Natural killer cell (primary cell): ENCODE measurements at regions not wholly inside any gene's neighbourhood (a gene's known extent, or its start where the extent isn't known, plus 50 kb on each side); places are given as distances from the start of the nearest gene placed in this dataset.

Experiments used
- ATAC-seq, 3 donors: fragments of 150-1000 bp in 2 of 3; fragments of 200-7000 bp in 1 of 3; cut with Tn5 transposase; 1 replicate in 1 of 3; 2 replicates in 2 of 3; pipeline ENCODE4 v1.10.0; 2021; ENCODE audit warnings: mild to moderate bottlenecking in 2 of 3, moderate library complexity in 2 of 3
- DNase-seq, 2 donors: peaks; one replicate each; pipeline versions ENCODE4 v3.0.0 to v3.0.0-alpha.2; 2013 to 2021; ENCODE audit warnings: mixed read lengths in 1 of 2
- H3K27ac ChIP-seq: one replicate; pipeline ENCODE4 v1.5.1; 2013; ENCODE audit warnings: mild to moderate bottlenecking, low read length
- H3K27me3 ChIP-seq: one replicate; pipeline ENCODE4 v1.6.1; 2013; ENCODE audit warnings: low read length; ENCODE audit not compliant: control insufficient read depth, insufficient read depth
- H3K36me3 ChIP-seq: one replicate; pipeline ENCODE4 v1.6.1; 2013; ENCODE audit warnings: low read length; ENCODE audit not compliant: control insufficient read depth, insufficient read depth
- H3K4me1 ChIP-seq: one replicate; pipeline ENCODE4 v1.6.1; 2013; ENCODE audit warnings: low read length; ENCODE audit not compliant: control insufficient read depth, insufficient read depth
- H3K4me3 ChIP-seq: one replicate; pipeline ENCODE4 v1.5.1; 2013; ENCODE audit warnings: low read length
- H3K9me3 ChIP-seq: one replicate; pipeline ENCODE4 v1.6.1; 2013; ENCODE audit warnings: low read length; ENCODE audit not compliant: control insufficient read depth, insufficient read depth
- H3K27ac Mint-ChIP-seq, 2 donors: one replicate each; pipeline ENCODE4 v1.8.0; 2022; ENCODE audit warnings: mild to moderate bottlenecking in 2 of 2, mixed read lengths in 2 of 2, moderate library complexity in 1 of 2
- H3K27me3 Mint-ChIP-seq, 2 donors: one replicate each; pipeline ENCODE4 v1.8.0; 2022; ENCODE audit warnings: low read depth in 2 of 2, mixed read lengths in 2 of 2
- H3K36me3 Mint-ChIP-seq: one replicate; pipeline ENCODE4 v1.8.0; 2022; ENCODE audit warnings: mixed read lengths
- H3K4me1 Mint-ChIP-seq, 2 donors: one replicate each; pipeline ENCODE4 v1.8.0; 2022; ENCODE audit warnings: mixed read lengths in 2 of 2
- H3K4me3 Mint-ChIP-seq: one replicate; pipeline ENCODE4 v1.8.0; 2022; ENCODE audit warnings: mild to moderate bottlenecking, moderate library complexity, mixed read lengths
- H3K9me3 Mint-ChIP-seq, 2 donors: one replicate each; pipeline ENCODE4 v1.8.0; 2022; ENCODE audit warnings: mixed read lengths in 2 of 2
- WGBS: methylation state at CpG from one replicate; pipeline ENCODE4 v1.1.7; 2013; ENCODE audit warnings: missing lambda C conversion rate; ENCODE audit not compliant: insufficient coverage; 5-methylcytosine and 5-hydroxymethylcytosine counted together
- intact Hi-C: fragments of 100-400 bp; cut with micrococcal nuclease; formaldehyde crosslinking; loops from one replicate; pipeline ENCODE4 v1.14.2; 2022
- TF ChIP-seq, protein P1 (sequence below): fragments of 200-600 bp; IDR thresholded peaks from one replicate; pipeline ENCODE4 v1.8.0; 2022; ENCODE audit warnings: antibody characterized with exemption

DNA sequence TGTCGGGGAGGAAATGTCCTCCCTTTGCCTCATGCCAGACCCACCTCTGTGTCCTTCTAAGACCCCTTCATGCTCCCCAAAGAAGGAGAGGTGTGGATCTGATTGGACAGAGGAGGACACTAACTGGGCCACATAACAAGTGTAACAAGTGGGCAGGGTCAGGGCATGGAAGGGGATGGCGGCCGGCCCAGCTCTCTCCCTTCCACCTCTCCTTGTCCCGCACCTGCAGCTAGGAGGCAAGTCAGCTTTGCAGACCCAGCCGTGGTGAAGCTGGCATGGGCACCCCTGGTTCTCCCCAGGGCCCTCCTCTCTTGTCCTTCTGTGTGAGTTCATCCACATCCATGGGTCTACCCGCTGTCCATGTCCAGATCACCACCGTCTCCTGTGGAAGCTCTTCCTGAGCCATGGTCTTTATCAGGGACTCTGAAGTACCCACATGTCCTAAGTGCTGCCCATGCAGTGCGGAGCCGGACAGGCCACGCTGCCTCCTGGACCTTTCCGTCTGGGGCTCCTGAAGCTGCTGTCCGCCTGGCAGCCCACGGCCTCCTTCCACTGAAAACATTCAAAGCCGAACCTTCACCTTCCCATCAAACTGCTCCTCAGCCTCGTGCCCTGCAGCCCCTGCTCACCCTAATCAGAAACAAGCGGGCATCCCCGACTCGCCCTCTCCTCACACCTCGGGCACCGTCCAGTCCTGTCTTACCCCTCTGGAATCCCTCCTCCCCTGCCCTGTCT lies 460.5 kb downstream of the PTPRU start:
- Mint-ChIP-seq H3K9me3 (no peaks in the 10 kb centered on the region), H3K27ac (no peak overlapping the region), H3K36me3 (no peaks in the 10 kb centered on the region), H3K4me1 (no peaks in the 10 kb centered on the region), H3K4me3 (no peak overlapping the region), H3K27me3 (peaks cover 9 to 13% of the 10 kb centered on the region in 2 donors)
- intact Hi-C loops = no loop called here
- ATAC-seq (no peak), DNase-seq (no peak)
- 83% methylated on average over 19 of the region's 20 CpGs for WGBS
- TF ChIP-seq, protein P1, sequence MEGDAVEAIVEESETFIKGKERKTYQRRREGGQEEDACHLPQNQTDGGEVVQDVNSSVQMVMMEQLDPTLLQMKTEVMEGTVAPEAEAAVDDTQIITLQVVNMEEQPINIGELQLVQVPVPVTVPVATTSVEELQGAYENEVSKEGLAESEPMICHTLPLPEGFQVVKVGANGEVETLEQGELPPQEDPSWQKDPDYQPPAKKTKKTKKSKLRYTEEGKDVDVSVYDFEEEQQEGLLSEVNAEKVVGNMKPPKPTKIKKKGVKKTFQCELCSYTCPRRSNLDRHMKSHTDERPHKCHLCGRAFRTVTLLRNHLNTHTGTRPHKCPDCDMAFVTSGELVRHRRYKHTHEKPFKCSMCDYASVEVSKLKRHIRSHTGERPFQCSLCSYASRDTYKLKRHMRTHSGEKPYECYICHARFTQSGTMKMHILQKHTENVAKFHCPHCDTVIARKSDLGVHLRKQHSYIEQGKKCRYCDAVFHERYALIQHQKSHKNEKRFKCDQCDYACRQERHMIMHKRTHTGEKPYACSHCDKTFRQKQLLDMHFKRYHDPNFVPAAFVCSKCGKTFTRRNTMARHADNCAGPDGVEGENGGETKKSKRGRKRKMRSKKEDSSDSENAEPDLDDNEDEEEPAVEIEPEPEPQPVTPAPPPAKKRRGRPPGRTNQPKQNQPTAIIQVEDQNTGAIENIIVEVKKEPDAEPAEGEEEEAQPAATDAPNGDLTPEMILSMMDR = no peak
- no peaks in the 10 kb centered on the region for H3K4me1 ChIP-seq
- no peaks in the 10 kb centered on the region for H3K36me3 ChIP-seq
- H3K27ac ChIP-seq = no peak overlapping the region
- H3K9me3 ChIP-seq = no peaks in the 10 kb centered on the region
- H3K4me3 ChIP-seq = no peak overlapping the region
- H3K27me3 ChIP-seq = no peaks in the 10 kb centered on the region

DNA sequence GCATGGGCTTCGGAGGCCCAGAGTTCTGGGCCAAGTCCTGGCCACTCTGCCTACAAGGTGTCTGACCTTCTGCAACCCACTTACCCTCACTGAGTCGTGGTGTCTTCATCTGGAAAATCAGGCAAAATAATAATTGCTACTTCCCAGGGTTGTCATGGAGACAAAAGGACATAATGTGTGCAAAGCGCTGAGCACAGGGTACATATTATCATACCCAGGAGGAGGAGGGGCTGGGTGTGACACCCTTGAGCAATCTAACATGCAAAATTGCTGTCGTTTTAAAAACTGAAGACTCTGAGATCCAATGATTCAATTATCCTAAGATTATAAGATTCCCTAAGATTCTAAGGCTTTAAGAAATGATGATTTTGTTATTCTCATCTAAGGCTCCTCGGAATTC lies 459.5 kb downstream of the PTPRU start:
- H3K4me3 ChIP-seq = no peak overlapping the region
- no peaks in the 10 kb centered on the region for H3K36me3 ChIP-seq
- DNase-seq = no peak
- Mint-ChIP-seq H3K9me3 (no peaks in the 10 kb centered on the region), H3K4me1 (no peaks in the 10 kb centered on the region), H3K27ac (no peak overlapping the region), H3K4me3 (no peak overlapping the region), H3K27me3 (peaks cover 9 to 13% of the 10 kb centered on the region in 2 donors), H3K36me3 (no peaks in the 10 kb centered on the region)
- no peaks in the 10 kb centered on the region for H3K4me1 ChIP-seq
- ATAC-seq = no peak
- no peaks in the 10 kb centered on the region for H3K27me3 ChIP-seq
- WGBS = 73% methylated on average over 4 of the region's 5 CpGs
- H3K27ac ChIP-seq = no peak overlapping the region
- TF ChIP-seq, protein P1 = no peak
- intact Hi-C loops = no loop called here
- H3K9me3 ChIP-seq = no peaks in the 10 kb centered on the region

DNA sequence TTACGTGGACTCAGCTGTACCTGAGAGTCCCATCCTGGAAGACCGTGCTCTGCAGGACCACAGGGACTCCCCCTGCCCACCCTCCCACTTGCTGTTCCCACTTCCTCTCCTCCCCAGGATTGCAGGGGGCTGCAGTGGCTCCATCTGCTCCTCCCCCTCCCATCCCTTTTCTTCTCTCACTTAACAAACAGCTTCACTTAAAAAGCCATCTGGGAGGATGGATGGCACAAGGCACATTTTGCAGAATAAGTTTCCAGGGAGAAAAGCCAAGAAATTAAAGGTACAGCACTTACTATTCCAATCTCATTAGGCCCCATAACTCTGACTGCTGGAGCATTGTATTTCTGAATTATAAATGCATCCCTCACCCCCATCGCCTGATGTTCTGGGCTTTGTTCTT lies 458.7 kb downstream of the PTPRU start:
- TF ChIP-seq, protein P1 = no peak
- Mint-ChIP-seq H3K27ac (no peak overlapping the region), H3K4me3 (no peak overlapping the region), H3K27me3 (peaks cover 13 to 16% of the 10 kb centered on the region in 2 donors), H3K36me3 (no peaks in the 10 kb centered on the region), H3K9me3 (no peaks in the 10 kb centered on the region), H3K4me1 (no peaks in the 10 kb centered on the region)
- no peaks in the 10 kb centered on the region for H3K9me3 ChIP-seq
- no peaks in the 10 kb centered on the region for H3K36me3 ChIP-seq
- H3K27ac ChIP-seq = no peak overlapping the region
- DNase-seq (no peak), ATAC-seq (no peak)
- intact Hi-C loops = no loop called here
- H3K4me3 ChIP-seq = no peak overlapping the region
- whole genome bisulfite sequencing = 70% methylated on average over 3 of the region's 3 CpGs
- H3K27me3 ChIP-seq = no peaks in the 10 kb centered on the region
- no peaks in the 10 kb centered on the region for H3K4me1 ChIP-seq

DNA sequence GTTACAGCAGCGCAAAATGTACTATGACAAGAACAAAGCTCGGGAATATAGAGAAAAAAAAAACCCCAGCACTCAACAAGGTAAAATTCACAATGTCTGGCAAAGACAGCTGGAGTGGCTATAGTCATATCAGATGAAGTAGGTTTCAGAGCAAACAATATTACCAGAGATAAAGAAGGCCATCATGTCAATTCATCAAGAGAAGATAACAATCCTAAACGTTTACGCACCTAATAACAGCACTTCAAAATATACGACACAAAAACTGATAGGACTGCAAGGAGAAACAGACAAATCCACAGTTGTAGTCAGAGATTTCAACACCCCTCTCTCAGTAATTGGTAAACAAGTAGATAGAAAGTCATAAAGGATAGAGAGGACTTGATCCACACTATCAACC lies 455.2 kb downstream of the PTPRU start:
- Histone ChIP-seq H3K9me3 (no peaks in the 10 kb centered on the region), H3K4me3 (no peak overlapping the region), H3K36me3 (no peaks in the 10 kb centered on the region), H3K4me1 (no peaks in the 10 kb centered on the region), H3K27me3 (no peaks in the 10 kb centered on the region), H3K27ac (no peak overlapping the region)
- Mint-ChIP-seq H3K27me3 (peaks cover 4 to 7% of the 10 kb centered on the region in 2 donors), H3K36me3 (no peaks in the 10 kb centered on the region), H3K27ac (no peak overlapping the region), H3K4me1 (no peaks in the 10 kb centered on the region), H3K9me3 (no peaks in the 10 kb centered on the region), H3K4me3 (no peak overlapping the region)
- ATAC-seq = no peak
- DNase-seq = no peak
- intact Hi-C loops = no loop called here
- 91% methylated on average over 4 of the region's 5 CpGs for WGBS
- TF ChIP-seq, protein P1 = no peak
